Neuronal stem cell (in vitro differentiated cells): ENCODE measurements at regions not wholly inside any gene's neighbourhood (a gene's known extent, or its start where the extent isn't known, plus 50 kb on each side); places are given as distances from the start of the nearest gene placed in this dataset.

ENCODE experiments used
- DNase-seq: peaks from one replicate; pipeline ENCODE4 v3.0.0-alpha.2; 2013; ENCODE audit warnings: low spot score
- H2AFZ ChIP-seq: one replicate; pipeline ENCODE4 v1.6.1; 2013; ENCODE audit warnings: mild to moderate bottlenecking, low read length, inconsistent platforms
- H2AK5ac ChIP-seq: 2 replicates; pipeline ENCODE4 v1.6.1; 2013; ENCODE audit warnings: low read depth, mild to moderate bottlenecking, inconsistent platforms, low read length, moderate library complexity, mixed read lengths
- H2BK120ac ChIP-seq: 2 replicates; pipeline ENCODE4 v1.6.1; 2013; ENCODE audit warnings: low read depth, mild to moderate bottlenecking, inconsistent platforms, low read length, moderate library complexity, mixed read lengths
- H2BK12ac ChIP-seq: one replicate; pipeline ENCODE4 v1.6.1; 2013; ENCODE audit warnings: low read length, inconsistent platforms
- H2BK15ac ChIP-seq: 2 replicates; pipeline ENCODE4 v1.6.1; 2013; ENCODE audit warnings: mild to moderate bottlenecking, low read length, inconsistent platforms, mixed read lengths
- H2BK5ac ChIP-seq: one replicate; pipeline ENCODE4 v1.6.1; 2013; ENCODE audit warnings: inconsistent platforms, mild to moderate bottlenecking, low read length, moderate library complexity
- H3K14ac ChIP-seq: one replicate; pipeline ENCODE4 v1.6.1; 2013; ENCODE audit warnings: low read length, inconsistent platforms
- H3K18ac ChIP-seq: 2 replicates; pipeline ENCODE4 v1.6.1; 2013; ENCODE audit warnings: low read length, inconsistent platforms
- H3K23ac ChIP-seq: 2 replicates; pipeline ENCODE4 v1.6.1; 2013; ENCODE audit warnings: low read depth, mild to moderate bottlenecking, mixed read lengths, low read length, inconsistent platforms; ENCODE audit not compliant: poor library complexity
- H3K27ac ChIP-seq: replicated peaks from 3 replicates; pipeline ENCODE4 v1.5.1; 2013; ENCODE audit warnings: low read length, inconsistent platforms
- H3K27me3 ChIP-seq, 3 experiments: 2 replicates each; pipeline ENCODE4 v1.6.1; 2013; ENCODE audit warnings: low read length in 3 of 3, mild to moderate bottlenecking in 2 of 3, inconsistent platforms in 1 of 3, low read depth in 1 of 3, mixed read lengths in 1 of 3, moderate library complexity in 1 of 3; ENCODE audit not compliant: control insufficient read depth in 3 of 3, insufficient read depth in 3 of 3
- H3K36me3 ChIP-seq, 2 donors: replicated peaks in 1 of 2; 2 replicates each; pipeline ENCODE4 v1.6.1; 2013; ENCODE audit warnings: low read length in 2 of 2; ENCODE audit not compliant: control insufficient read depth in 2 of 2, insufficient read depth in 2 of 2
- H3K4ac ChIP-seq: 2 replicates; pipeline ENCODE4 v1.6.1; 2013; ENCODE audit warnings: inconsistent platforms, mild to moderate bottlenecking, low read length, moderate library complexity
- H3K4me1 ChIP-seq, 2 donors: 1 replicate in 1 of 2; 2 replicates in 1 of 2; pipeline ENCODE4 v1.6.1; 2013; ENCODE audit warnings: low read length in 2 of 2, low read depth in 1 of 2; ENCODE audit not compliant: control insufficient read depth in 2 of 2, insufficient read depth in 1 of 2
- H3K4me2 ChIP-seq: one replicate; pipeline ENCODE4 v1.6.1; 2013; ENCODE audit warnings: mild to moderate bottlenecking, low read length, inconsistent platforms; ENCODE audit not compliant: insufficient read depth, poor library complexity, severe bottlenecking
- H3K4me3 ChIP-seq, 2 donors: 2 replicates each; pipeline ENCODE4 v1.5.1; 2013; ENCODE audit warnings: low read length in 2 of 2, mild to moderate bottlenecking in 2 of 2, inconsistent platforms in 1 of 2, moderate library complexity in 1 of 2
- H3K79me1 ChIP-seq: one replicate; pipeline ENCODE4 v1.6.1; 2013; ENCODE audit warnings: low read depth, mild to moderate bottlenecking, inconsistent platforms, low read length, moderate library complexity
- H3K9ac ChIP-seq: one replicate; pipeline ENCODE4 v1.6.1; 2013; ENCODE audit warnings: mild to moderate bottlenecking, low read depth, low read length, inconsistent platforms; ENCODE audit not compliant: poor library complexity
- H3K9me3 ChIP-seq, 2 donors: replicated peaks in 1 of 2; 2 replicates each; pipeline versions ENCODE3 to v1.6.1; 2013; ENCODE audit warnings: low read length in 2 of 2, mild to moderate bottlenecking in 2 of 2, inconsistent platforms in 1 of 2, low read depth in 1 of 2, mixed read lengths in 1 of 2, moderate library complexity in 1 of 2; ENCODE audit not compliant: control insufficient read depth in 2 of 2, insufficient read depth in 1 of 2
- H4K8ac ChIP-seq: one replicate; pipeline ENCODE4 v1.6.1; 2013; ENCODE audit warnings: low read depth, mild to moderate bottlenecking, inconsistent platforms, low read length, moderate library complexity
- H4K91ac ChIP-seq: one replicate; pipeline ENCODE4 v1.6.1; 2013; ENCODE audit warnings: low read length, low read depth, mild to moderate bottlenecking, inconsistent platforms; ENCODE audit not compliant: poor library complexity
- WGBS, 2 donors: extraction: QIAGEN DNeasy Blood & Tissue Kit; methylation state at CpG; one replicate each; pipeline ENCODE4 v1.1.7; 2013; ENCODE audit warnings: missing lambda C conversion rate in 2 of 2, mixed read lengths in 1 of 2; ENCODE audit not compliant: insufficient read length in 2 of 2, insufficient replicate concordance in 1 of 2; ENCODE audit errors: extremely low coverage in 2 of 2; 5-methylcytosine and 5-hydroxymethylcytosine counted together

DNA sequence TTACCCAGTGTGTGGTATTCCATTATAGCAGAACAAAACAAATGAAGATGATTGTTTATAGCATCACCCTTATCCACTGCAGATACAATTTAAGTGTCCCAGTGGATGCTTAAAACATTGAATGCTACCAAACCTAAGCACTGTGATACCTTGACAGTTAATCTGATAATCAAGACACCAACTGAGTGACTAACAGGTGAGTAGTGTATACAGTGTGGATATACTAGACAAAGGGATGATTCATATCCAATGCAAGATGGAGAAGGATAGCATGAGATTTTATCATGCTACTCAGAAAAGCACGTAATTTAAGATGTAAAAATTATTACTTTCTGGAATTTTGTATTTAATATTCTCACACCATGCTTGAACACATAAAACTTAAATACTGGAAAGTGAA lies 1449.0 kb downstream of the OTOL1 start:
- DNase-seq: no peak
- H3K18ac ChIP-seq: no peak overlapping the region
- no peaks in the 10 kb centered on the region for H3K36me3 ChIP-seq
- H2BK5ac ChIP-seq: no peak overlapping the region
- H2BK15ac ChIP-seq: no peak overlapping the region
- H3K79me1 ChIP-seq: no peaks in the 10 kb centered on the region
- H3K4me3 ChIP-seq: no peak overlapping the region
- no peak overlapping the region for H2AFZ ChIP-seq
- H3K4ac ChIP-seq: no peak overlapping the region
- no peaks in the 10 kb centered on the region for H3K27me3 ChIP-seq
- no peak overlapping the region for H3K27ac ChIP-seq
- no peak overlapping the region for H4K8ac ChIP-seq
- H3K9me3 ChIP-seq: no peaks in the 10 kb centered on the region
- no peak overlapping the region for H3K9ac ChIP-seq
- no peak overlapping the region for H3K4me2 ChIP-seq
- no peak overlapping the region for H3K23ac ChIP-seq
- no peak overlapping the region for H2BK120ac ChIP-seq
- no CpG with 5 or more reads among the region's 1 CpG for WGBS, 2 donors
- no peak overlapping the region for H2BK12ac ChIP-seq
- H2AK5ac ChIP-seq: no peak overlapping the region
- no peak overlapping the region for H3K14ac ChIP-seq
- no peak overlapping the region for H4K91ac ChIP-seq
- no peaks in the 10 kb centered on the region for H3K4me1 ChIP-seq

DNA sequence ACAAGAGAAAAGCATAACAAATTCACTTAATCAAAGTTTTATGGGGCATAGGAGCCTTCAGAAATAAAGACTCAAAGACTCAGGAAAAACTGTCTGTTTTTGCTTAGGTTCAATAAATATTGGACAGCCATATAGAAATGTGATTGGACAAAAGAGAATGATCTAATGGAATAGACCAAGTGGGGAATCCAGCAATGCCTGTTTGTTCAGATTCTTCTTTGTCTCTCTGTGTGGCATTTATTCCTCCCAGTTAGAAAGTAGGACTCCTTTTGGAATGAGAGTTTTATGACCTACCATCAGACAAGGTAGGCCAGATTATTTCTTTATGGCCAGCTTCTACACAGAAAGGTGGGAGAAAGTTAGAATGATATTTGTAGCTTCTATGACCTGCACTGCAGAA lies 1460.1 kb downstream of the OTOL1 start:
- Histone ChIP-seq H2BK12ac (no peak overlapping the region), H3K4me1 (no peaks in the 10 kb centered on the region), H3K9ac (no peak overlapping the region), H3K23ac (no peak overlapping the region), H4K91ac (no peak overlapping the region), H3K18ac (no peak overlapping the region), H3K9me3 (no peaks in the 10 kb centered on the region), H3K4me3 (no peak overlapping the region), H2BK15ac (no peak overlapping the region), H3K14ac (no peak overlapping the region), H4K8ac (no peak overlapping the region), H3K4me2 (no peak overlapping the region), H3K27me3 (no peaks in the 10 kb centered on the region), H3K27ac (no peak overlapping the region), H3K79me1 (no peaks in the 10 kb centered on the region), H3K4ac (no peak overlapping the region), H2BK120ac (no peak overlapping the region), H3K36me3 (no peaks in the 10 kb centered on the region), H2AK5ac (no peak overlapping the region), H2BK5ac (no peak overlapping the region), H2AFZ (peak overlapping the region; percentile 46)
- no peak for DNase-seq

DNA sequence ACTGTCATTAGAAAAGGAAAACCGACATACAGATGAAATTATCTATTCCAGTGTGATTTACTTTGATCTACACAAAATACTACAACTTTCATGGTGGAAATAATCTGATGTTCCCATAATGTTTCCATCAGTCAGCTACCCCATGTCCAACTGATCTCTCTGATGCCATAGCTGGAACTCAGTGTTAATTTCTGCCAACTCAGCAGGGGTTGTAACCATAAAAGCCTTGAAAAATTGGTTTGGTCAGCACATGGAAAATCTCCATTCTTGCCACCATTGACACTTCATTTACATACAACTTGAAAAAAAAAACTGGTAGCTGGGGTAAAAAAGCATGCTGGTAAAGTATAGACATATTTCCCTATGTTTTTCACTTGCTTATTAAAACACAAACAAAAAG lies 1463.7 kb downstream of the OTOL1 start:
- no CpG with 5 or more reads among the region's 1 CpG for WGBS, 2 donors
- no peak overlapping the region for H3K4ac ChIP-seq
- H3K79me1 ChIP-seq: no peaks in the 10 kb centered on the region
- H3K27me3 ChIP-seq: no peaks in the 10 kb centered on the region
- no peak for DNase-seq
- H3K9ac ChIP-seq: no peak overlapping the region
- no peak overlapping the region for H2BK120ac ChIP-seq
- no peak overlapping the region for H3K4me3 ChIP-seq
- H2BK5ac ChIP-seq: no peak overlapping the region
- H4K8ac ChIP-seq: no peak overlapping the region
- no peaks in the 10 kb centered on the region for H3K9me3 ChIP-seq
- no peaks in the 10 kb centered on the region for H3K4me1 ChIP-seq
- no peaks in the 10 kb centered on the region for H3K36me3 ChIP-seq
- no peak overlapping the region for H3K14ac ChIP-seq
- H3K27ac ChIP-seq: no peak overlapping the region
- no peak overlapping the region for H2BK12ac ChIP-seq
- H3K18ac ChIP-seq: no peak overlapping the region
- H2AFZ ChIP-seq: no peak overlapping the region
- no peak overlapping the region for H4K91ac ChIP-seq
- no peak overlapping the region for H2BK15ac ChIP-seq
- H2AK5ac ChIP-seq: no peak overlapping the region
- H3K23ac ChIP-seq: no peak overlapping the region
- H3K4me2 ChIP-seq: no peak overlapping the region

DNA sequence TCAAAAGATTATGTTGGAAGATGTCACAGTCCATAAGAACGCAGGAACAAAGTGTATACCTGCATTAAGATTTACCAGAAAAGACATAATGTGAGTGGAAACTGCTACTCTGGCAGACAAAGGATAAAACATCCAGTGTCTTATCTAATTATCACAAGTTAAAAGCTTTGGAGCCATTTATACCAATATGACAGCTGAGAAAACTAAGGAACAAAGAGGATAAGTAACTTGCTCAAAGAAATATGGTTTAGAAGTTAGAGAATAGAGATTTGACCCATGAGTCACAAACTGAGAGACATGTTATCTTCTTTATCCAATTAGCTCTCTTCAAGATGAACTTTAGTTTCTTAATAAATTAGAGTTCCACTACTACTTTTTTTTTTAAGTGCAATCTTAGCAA lies 1473.7 kb downstream of the OTOL1 start:
- Histone ChIP-seq H3K4me3 (no peak overlapping the region), H3K27me3 (no peaks in the 10 kb centered on the region)

More for the DNA sequence above, 1473.7 kb downstream of the OTOL1 start:
- Histone ChIP-seq H2AFZ (no peak overlapping the region), H3K14ac (no peak overlapping the region), H2BK15ac (no peak overlapping the region), H2BK12ac (no peak overlapping the region), H4K8ac (no peak overlapping the region), H3K36me3 (no peaks in the 10 kb centered on the region), H2BK5ac (no peak overlapping the region), H3K4me2 (no peak overlapping the region), H3K4me1 (no peaks in the 10 kb centered on the region), H3K4ac (no peak overlapping the region), H3K9ac (no peak overlapping the region), H2BK120ac (no peak overlapping the region), H3K23ac (no peak overlapping the region), H2AK5ac (no peak overlapping the region), H3K79me1 (no peaks in the 10 kb centered on the region), H3K27ac (no peak overlapping the region), H4K91ac (no peak overlapping the region), H3K18ac (no peak overlapping the region), H3K9me3 (no peaks in the 10 kb centered on the region)
- DNase-seq: no peak
- no CpG with 5 or more reads among the region's 1 CpG for WGBS, 2 donors
